RCC 7860 (cell line): ENCODE measurements at regions not wholly inside any gene's neighbourhood (a gene's known extent, or its start where the extent isn't known, plus 50 kb on each side); places are given as distances from the start of the nearest gene placed in this dataset.
"Not testable (repeated sequence)": the region's sequence is repeated elsewhere in the genome, so short reads cannot be mapped to it uniquely, and the experiment has no call there.

ENCODE experiments used
- DNase-seq: peaks from one replicate; pipeline ENCODE4 v3.0.0-alpha.2; 2015; ENCODE audit warnings: low spot score
- FAIRE-seq: peaks from 2 replicates; lab custom pipeline; 2012; peaks lifted over from hg19 to GRCh38; lab: Jason Lieb, UNC

DNA sequence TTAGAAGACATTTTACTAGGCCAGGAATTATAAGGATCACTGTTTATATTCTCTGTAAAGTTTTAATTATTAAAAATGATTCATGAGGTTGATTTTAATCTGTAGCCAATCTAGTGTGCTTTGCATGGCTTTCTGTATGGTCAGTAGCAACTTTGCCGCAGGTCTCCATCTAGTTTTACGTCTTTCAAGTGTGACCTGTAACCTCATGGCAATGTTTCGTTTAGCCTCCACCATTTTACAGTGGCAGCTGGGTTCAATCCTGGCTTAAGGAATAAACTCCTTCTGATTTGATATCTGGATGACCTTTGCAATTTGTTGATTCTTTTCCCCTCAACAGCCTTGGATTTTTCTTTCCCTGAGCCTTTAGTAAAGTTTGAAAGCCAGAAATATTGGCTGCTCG lies 434.5 kb upstream of the CDH9 start:
- FAIRE-seq (no peak), DNase-seq (no peak)

DNA sequence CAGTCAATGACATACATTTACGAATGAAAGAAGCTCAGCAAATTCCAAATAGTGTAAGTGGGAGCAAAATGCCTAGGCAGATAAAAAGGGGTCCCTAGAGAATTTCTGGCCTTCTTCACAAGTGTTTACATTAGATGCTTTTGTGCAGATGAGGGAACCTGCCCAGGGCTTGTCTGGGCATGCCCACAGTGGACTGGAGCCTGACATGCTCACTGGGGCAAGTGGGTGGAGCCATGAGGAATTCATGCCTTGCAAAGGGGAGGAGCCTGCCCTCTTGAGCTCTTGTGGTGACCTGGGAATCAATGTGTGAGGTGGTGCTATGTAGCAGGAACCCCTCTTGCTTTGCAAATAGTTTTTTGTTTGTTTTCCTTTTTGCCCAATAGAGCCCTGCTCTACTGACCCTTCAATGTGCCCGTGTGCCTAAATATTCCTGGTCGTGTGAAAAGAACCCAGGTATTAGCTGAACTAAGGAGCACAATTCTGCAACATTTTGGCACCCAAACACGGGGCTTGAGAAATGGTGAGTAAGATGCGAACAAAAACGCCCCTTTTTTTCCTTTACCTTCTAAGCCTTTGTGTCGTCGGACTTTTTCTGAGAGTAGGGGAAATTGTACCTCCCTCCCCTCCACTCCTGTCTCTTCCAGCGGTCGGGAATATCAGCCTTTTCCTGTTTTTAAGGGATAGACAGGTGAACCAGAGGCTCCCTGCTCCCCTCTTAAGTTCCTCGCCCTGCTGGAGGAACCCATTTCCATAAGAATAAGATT lies 433.8 kb upstream of the CDH9 start:
- DNase-seq: no peak
- FAIRE-seq: no peak

DNA sequence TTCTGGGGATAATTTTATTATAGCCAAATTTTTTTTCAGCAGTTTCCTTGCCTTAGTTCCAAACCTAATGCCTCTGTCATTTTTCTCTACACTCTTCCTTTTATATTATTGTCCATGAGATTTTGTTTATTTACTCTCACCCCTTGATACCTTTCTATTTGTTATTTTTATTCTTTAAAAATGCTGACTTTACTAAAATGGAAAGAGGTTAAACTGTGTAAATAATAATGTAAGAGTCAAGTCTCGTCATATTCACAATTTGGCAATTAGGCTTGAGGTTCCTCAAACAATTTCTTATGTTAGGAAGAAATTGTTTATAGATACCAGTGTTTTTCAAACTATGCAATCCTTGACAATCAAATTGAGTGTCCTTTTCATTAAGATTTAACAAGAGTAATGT lies 428.6 kb upstream of the CDH9 start:
- DNase-seq (no peak), FAIRE-seq (peak; percentile 23)

DNA sequence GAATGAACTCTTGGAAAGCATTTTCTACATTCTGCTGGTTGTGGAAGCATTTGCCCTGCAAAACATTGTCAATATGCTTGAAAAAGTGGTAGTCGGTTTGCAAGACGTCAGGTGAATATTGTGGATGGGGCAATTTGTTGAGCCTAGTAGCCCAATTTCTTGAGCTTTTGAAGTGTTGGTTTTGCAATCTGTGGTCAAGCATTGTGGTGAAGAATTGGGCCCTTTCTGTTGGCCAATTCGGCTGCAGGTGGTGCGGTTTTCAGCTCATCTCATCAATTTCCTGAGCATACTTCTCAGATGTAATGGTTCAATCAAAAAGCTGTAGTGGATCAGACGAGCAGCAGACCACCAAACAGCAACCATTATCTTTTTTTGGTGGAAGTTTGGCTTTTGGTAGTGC lies 426.8 kb upstream of the CDH9 start:
- no peak for FAIRE-seq

DNA sequence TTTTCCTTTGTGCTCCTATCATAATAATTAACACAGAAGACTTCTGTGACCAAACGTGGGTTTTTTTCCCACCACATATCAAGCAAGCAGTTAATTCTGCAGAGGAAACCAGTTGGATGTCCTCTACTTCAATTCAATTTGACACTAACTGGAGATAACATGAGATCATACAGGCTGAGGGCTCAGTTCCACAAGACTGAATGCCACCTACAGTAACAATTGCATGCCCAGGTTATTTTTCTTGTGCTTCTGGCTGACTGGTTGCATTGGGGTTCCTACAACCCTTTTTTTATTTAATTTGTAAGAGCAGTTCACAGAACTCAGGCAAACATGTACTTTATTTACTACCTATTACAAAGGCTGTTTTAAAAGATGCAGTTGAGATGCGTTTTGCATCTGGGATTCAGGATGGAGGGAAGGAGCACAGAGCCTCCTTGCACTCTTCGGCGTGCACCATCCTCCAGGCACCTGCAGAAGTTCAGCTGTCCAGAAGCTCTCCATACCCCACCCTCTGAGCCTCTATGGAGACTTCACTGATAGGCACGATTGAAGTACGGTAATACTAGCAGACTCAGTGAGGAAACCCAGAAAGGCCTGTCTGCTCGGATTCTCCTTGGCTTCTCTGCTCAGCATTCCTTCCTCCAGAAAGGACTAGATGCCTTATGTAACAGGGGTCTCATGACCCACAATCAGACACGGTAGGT lies 425.2 kb upstream of the CDH9 start:
- FAIRE-seq (no peak), DNase-seq (no peak)

More for the DNA sequence above, 426.8 kb upstream of the CDH9 start:
- no peak for DNase-seq

DNA sequence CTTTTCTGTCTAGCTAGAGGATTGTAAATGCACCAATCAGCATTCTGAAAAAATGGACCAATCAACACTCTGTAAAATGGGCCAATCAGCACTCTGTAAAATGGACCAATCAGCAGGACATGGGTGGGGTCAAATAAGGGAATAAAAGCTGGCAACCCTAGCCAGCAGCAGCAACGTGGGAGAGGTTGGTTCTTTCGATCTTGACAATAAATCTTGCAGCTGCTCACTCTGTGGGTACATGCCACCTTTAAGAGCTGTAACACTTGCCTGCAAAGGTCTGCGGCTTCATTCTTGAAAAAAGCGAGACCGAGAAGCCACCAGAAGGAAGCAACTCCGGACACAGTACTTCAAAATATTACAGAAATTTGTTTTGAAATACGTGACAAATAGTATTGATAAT lies 424.6 kb upstream of the CDH9 start:
- DNase-seq (no peak), FAIRE-seq (no peak)

DNA sequence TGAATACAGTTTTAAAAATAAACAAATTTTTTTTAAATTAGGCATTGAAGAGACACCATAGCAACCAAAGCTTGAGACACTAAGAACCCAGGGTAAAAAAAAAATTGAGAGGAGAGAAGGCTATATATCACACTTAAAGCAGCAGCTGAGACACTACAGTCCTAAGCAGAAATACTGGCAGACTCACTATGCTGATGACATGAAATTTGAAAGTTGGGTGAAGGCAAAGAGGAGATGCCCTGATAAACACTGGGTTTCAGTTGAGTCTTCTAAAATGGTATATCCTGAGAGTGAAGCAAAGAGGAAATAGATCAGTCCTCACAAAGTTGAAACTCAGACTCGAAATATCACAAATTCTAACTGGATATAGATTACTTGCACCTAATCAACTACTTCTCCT lies 419.9 kb upstream of the CDH9 start:
- no peak for FAIRE-seq
- DNase-seq: no peak

DNA sequence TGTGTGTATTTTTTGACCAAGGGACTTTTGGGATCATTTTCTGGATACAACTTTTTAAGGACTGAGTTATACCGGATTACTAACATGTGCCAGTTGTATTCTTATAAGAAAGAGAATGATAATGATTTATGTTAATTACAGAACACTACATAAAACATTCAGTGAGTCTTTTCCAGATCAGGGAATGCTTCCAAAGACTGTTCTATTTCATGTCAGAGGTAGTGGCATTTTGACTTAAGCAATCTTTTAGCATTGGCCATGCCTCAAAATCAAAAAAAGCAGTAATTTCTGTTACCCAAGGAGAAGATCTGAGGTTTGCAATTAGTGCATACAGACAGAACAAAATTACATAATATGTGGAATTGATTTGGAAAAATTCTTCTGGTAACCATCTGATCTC lies 413.0 kb upstream of the CDH9 start:
- FAIRE-seq (no peak), DNase-seq (no peak)

DNA sequence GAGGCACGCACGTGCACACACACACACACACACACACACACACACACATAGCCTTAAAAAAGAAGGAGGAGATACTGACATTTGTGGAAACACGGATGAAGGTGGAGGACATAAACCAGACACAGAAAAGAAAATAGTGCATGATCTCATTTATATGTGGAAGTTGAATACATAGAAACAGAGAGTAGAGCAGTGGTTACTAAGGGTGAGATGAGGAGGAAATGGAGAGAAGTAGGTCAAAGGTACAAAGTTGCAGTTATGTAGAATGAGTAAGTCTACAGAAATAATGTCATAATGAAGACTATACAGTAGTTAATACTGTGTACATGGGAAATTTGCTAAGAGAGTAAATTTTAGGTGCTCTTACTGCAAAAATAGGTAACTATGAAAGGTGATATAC lies 412.2 kb upstream of the CDH9 start:
- peak; percentile 71 for DNase-seq
- FAIRE-seq: no peak

DNA sequence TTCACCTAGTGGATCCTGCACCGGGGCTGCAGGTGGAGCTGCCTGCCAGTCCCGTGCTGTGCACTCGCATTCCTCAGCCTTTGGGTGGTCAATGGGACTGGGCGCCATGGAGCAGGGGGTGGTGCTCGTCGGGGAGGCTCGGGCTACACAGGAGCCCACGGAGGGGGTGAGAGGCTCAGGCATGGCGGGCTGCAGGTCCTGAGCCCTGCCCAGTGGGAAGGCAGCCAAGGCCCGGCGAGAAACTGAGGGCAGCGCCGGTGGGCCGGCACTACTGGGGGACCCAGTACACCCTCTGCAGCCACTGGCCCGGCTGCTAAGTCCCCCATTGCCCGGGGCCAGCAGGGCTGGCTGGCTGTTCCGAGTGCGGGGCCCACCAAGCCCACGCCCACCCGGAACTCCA lies 401.0 kb upstream of the CDH9 start:
- FAIRE-seq, DNase-seq: not testable (repeated sequence)

DNA sequence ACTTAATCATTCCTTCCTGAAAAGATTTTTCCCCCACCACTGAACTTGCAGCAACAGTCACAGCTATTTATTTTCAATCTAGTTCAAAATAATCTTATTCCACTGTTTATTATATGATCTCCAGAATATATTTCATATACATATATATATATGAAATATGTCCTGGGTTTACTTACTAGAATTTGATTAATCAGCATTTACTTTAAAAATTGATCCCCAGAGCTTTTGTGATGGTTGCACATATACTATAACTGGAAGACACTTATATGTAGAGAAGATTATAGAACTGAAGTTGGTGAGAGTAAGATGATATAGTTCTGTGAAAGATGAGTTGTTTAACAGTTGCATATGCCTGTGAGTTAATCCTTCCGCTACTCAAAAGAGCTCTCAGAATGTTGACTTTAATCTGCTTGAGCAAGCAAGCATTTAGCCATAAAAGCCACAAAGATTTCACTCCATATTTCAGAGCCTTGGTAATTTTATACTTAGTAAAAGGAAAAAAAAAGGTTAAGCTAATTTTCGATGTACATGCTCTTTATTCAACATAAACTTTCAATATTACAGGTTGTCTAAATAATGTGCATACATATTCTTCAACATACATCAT lies 399.3 kb upstream of the CDH9 start:
- peak; percentile 90 for DNase-seq
- FAIRE-seq: peak; percentile 99

DNA sequence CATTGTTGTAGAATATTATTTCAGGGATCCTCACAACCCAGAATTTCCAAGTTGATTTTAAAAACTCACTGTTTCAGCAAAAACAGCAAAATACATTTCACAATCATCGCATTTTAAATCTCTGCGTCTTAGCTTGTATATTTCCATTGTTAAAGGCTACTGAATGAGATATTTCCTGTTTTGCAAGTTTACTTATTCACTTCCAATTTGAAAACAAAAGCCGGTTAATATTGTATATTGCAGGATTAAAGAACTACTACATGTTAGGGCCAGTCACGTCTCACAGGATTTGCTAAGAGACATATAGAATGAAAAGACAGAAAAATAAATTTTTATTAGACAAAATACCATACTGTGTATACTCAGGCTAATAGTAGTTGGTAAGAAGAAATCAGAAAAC lies 395.9 kb upstream of the CDH9 start:
- DNase-seq: no peak
- FAIRE-seq: no peak

DNA sequence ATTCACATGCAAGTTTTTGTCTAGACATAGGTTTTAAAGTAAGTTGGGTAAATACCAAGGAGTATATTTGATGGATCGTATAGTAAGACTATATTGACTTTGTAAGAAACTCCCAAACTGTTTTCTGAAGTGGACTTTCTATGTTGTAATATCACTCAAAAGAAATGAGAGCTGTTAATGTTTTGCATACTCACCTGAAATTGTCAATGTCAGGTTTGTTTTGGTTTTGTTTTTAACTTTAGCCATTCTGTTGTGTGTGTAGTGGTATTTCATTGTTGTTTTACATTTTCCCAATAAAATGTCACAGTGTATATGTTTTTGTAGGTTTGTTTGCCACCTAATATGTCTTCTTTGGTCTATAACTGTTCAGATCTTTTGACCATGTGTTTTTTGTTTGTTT lies 375.7 kb upstream of the CDH9 start:
- DNase-seq (no peak), FAIRE-seq (peak; percentile 20)

DNA sequence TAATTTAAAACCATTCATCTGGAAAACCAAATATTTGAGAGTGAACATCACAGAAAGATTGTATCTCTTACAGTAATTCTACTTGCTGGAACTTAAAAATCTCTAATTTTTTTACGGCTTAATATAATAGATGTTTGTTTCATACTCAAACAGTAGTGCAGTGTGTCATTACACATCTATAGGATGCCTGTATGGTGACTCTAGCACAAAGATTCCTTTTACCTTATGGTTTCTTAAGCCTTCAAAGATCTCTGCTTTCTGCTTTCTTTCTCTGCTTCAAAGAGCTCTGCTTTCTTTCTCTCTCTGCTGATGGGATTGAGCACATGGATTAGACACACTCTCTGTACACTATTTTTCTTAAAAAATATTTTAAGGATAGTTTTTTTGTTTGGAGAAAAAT lies 374.0 kb upstream of the CDH9 start:
- FAIRE-seq (no peak), DNase-seq (no peak)

DNA sequence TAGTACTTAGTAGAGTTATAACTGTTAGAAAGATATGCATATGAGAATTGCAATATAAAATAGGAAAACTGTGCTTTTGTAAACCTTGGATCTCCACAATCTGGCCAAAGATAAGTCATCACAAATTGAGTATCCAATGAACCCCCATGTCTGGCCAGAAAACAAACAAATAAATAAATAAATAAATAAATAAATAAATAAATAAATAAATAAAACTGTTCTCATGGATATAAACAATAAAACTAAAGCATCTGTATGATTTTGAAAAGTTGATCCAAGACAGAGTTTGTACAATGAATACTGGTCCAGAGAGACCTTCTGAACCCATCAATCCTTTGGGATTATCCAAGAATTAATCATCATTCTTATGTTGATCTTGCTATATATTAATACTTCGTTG lies 367.6 kb upstream of the CDH9 start:
- FAIRE-seq (peak; percentile 26), DNase-seq (no peak)

DNA sequence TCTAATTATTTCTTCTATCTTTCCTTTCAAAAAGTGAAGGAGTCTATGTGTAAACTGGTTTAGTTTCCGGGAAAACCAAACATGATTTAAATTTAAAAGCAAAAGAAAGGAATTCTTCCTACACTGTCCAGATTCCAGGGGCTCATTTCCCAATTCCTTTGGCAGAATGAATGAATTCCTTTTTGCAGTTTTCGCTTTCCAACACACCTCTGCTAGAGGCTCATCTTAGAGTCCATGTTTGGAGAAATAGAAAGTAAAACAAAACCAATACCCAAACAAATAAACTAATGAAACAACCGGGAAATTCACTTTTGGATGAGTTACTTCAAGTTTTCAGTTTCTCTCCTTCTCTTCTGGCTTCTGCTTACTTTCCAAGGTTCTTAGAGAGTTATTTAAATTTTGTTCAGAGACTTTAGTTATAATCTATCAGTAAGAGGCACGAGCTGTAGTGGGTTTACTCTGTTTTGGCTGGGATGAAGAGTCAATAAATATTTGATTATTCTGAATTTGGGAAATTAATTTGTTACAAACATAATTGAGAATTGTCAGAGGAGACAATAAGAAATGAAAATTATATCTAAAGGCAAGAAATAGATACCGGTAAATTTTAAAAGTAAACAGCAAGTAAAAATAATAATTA lies 365.0 kb upstream of the CDH9 start:
- FAIRE-seq: no peak

DNA sequence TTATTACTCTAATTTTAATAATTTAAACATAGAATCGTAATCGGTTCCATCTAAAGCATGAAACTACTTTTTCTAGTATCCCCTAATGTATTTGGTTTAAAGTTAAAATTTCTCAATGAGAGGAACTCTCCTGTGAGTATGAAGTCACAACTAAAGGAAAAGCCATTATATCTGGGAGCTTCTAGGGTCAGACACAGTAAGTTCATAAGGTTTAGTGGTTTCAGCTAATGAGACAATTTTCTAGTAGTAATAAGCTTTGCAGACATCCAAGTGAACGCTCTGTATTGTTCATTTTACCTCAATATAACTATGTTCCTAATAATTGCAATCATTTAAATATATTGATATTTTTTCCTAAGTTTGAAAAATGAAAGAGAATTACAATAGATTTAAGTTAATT lies 364.4 kb upstream of the CDH9 start:
- FAIRE-seq (no peak), DNase-seq (no peak)

More for the DNA sequence above, 365.0 kb upstream of the CDH9 start:
- DNase-seq: no peak

DNA sequence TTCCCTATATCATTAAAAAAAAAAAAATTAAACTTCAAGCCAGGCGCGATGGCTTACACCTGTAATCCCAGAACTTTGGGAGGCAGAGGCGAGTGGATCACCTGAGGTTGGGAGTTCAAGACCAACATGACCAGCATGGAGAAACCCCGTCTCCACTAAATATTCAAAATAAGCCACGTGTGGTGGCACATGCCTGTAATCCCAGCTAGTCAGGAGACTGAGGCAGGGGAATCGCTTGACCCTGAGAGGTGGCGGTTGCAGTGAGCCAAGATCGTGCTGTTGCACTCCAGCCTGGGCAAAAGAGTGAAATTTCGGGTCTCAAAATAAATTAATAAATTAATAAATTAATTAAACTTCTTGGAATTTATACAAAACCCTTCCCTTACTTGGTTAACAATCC lies 358.6 kb upstream of the CDH9 start:
- FAIRE-seq (no peak), DNase-seq (no peak)

DNA sequence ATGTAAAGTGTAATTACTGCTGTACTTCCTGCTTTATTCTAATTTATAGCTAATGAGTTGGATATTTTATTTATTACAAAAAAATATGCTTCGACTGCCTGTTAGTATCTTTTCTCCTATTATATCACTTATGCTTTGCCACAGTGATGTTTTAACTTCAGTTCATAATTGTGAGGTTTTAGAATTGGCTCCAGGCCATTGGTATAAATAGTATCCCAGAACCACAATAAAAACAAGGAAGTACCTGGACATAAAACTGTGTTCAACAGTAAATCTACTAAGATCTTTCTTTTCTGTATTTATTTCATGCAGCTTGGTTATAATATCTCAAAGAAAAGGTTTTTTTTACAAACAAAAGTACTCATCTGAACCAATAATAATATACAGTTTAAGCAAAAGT lies 354.3 kb upstream of the CDH9 start:
- FAIRE-seq: peak; percentile 65
- DNase-seq: no peak

DNA sequence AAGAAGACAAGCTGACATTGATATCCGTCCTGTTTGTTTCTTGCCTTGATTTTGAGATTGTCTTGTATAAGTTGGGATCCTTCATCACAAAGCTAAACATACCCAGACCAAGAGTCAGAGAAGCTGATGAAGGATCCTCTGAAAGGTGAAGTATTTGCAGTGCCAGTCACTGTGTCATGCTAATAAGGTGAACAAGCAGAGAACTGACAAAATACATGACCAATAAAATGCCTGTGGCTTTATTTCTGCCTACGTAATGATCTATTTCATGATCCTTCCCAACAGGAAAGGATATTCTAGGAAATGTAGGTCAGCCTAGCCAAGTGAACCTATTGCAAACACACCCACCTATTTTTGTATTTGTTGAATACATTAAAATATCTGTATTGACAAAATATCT lies 351.3 kb upstream of the CDH9 start:
- DNase-seq (no peak), FAIRE-seq (no peak)

DNA sequence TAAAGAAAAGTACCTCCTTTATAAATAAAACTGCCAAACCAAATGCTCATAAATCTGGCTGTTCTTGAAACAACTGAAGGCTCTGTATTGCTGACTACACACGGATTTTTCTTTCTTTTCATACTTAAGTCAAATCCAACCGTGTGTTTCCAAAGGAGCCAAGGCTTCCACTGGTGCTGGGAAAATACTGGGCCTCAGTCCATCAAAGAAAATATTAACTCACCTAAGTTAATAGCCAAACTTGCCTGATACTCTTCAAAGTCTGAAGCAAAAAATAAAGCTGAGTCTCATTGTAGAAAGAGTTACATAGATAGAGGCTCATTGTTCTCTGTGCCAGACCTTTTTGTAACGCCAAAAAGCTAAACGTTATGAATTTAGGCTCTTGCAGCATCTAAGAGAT lies 350.4 kb upstream of the CDH9 start:
- no peak for DNase-seq
- peak; percentile 94 for FAIRE-seq
